ENCODE measurements at regions not wholly inside any gene's neighbourhood (a gene's known extent, or its start where the extent isn't known, plus 50 kb on each side); places are given as distances from the start of the nearest gene placed in this dataset.
"Not testable (repeated sequence)": the region's sequence is repeated elsewhere in the genome, so short reads cannot be mapped to it uniquely, and the experiment has no call there.

- POLR2A ChIA-PET; H3K4me3 Mint-ChIP-seq; intact Hi-C loops (cut with DNase I, micrococcal nuclease); H3K4me1 Mint-ChIP-seq; CTCF ChIA-PET; H3K36me3 Mint-ChIP-seq (ENCODE audit: low read depth); DNase-seq; H3K9me3 Mint-ChIP-seq (ENCODE audit: low read depth); H3K27ac Mint-ChIP-seq; ATAC-seq: not testable (repeated sequence)
- peaks cover 34% of the 10 kb centered on the region for H3K27me3 Mint-ChIP-seq
Measured at GRCh38 chr6:159392695-159393094, 223.5 kb downstream of the FNDC1 start.

GRCh38 chr6:159390381-159390780 lies 221.2 kb downstream of the FNDC1 start:
- CTCF ChIA-PET, result interaction anchor here (1.0 kb wide), 1 partner anchor 139 kb away, joined by 5 read pairs; no protein-coding TSS in a partner anchor
- no peaks in the 10 kb centered on the region for H3K36me3 Mint-ChIP-seq (ENCODE audit: low read depth)

GRCh38 chr6:159389695-159390094 lies 220.5 kb downstream of the FNDC1 start:
- ChIA-PET POLR2A (no interaction called here), CTCF (interaction anchor here (1.0 kb wide), 1 partner anchor 139 kb away, joined by 5 read pairs; no protein-coding TSS in a partner anchor)
- no peak for DNase-seq
- Mint-ChIP-seq H3K4me1 (peaks cover 3% of the 10 kb centered on the region), H3K4me3 (no peak overlapping the region), H3K27me3 (peaks cover 34% of the 10 kb centered on the region), H3K36me3 (ENCODE audit: low read depth) (no peaks in the 10 kb centered on the region), H3K27ac (no peak overlapping the region), H3K9me3 (ENCODE audit: low read depth) (peaks cover 4% of the 10 kb centered on the region)
- ATAC-seq, result no peak
- intact Hi-C loops (cut with DNase I, micrococcal nuclease), result no loop called here

More at GRCh38 chr6:159390381-159390780, 221.2 kb downstream of the FNDC1 start:
- Mint-ChIP-seq H3K4me3 (no peak overlapping the region), H3K27me3 (peaks cover 34% of the 10 kb centered on the region), H3K4me1 (peaks cover 3% of the 10 kb centered on the region), H3K9me3 (ENCODE audit: low read depth) (peaks cover 4% of the 10 kb centered on the region), H3K27ac (no peak overlapping the region)
- ATAC-seq, result no peak
- no peak for DNase-seq
- intact Hi-C loops (cut with DNase I, micrococcal nuclease), result no loop called here
- POLR2A ChIA-PET, result no interaction called here

- H3K36me3 Mint-ChIP-seq (ENCODE audit: low read depth), result no peaks in the 10 kb centered on the region
- peaks cover 10% of the 10 kb centered on the region for H3K27me3 Mint-ChIP-seq
- H3K9me3 Mint-ChIP-seq (ENCODE audit: low read depth), result no peaks in the 10 kb centered on the region
- intact Hi-C loops (cut with DNase I, micrococcal nuclease), result no loop called here
- no peak overlapping the region for H3K4me3 Mint-ChIP-seq
- ChIA-PET POLR2A (no interaction called here), CTCF (no interaction called here)
- no peak overlapping the region for H3K27ac Mint-ChIP-seq
- H3K4me1 Mint-ChIP-seq, result no peaks in the 10 kb centered on the region
- DNase-seq (no peak), ATAC-seq (no peak)
Measured at GRCh38 chr6:159380114-159380513, 210.9 kb downstream of the FNDC1 start.

GRCh38 chr6:159378411-159379328 lies 209.5 kb downstream of the FNDC1 start:
- no peak for DNase-seq
- no peaks in the 10 kb centered on the region for H3K36me3 Mint-ChIP-seq (ENCODE audit: low read depth)

GRCh38 chr6:159376516-159377158 lies 207.4 kb downstream of the FNDC1 start:
- intact Hi-C loops (cut with DNase I, micrococcal nuclease), result no loop called here
- Mint-ChIP-seq H3K4me1 (no peaks in the 10 kb centered on the region), H3K36me3 (ENCODE audit: low read depth) (no peaks in the 10 kb centered on the region), H3K9me3 (ENCODE audit: low read depth) (no peaks in the 10 kb centered on the region), H3K27me3 (peaks cover 3% of the 10 kb centered on the region), H3K27ac (no peak overlapping the region), H3K4me3 (no peak overlapping the region)
- DNase-seq (no peak), ATAC-seq (no peak)
- CTCF ChIA-PET, result no interaction called here
- POLR2A ChIA-PET, result no interaction called here

More at GRCh38 chr6:159378411-159379328, 209.5 kb downstream of the FNDC1 start:
- Mint-ChIP-seq H3K9me3 (ENCODE audit: low read depth) (no peaks in the 10 kb centered on the region), H3K27ac (no peak overlapping the region), H3K4me3 (no peak overlapping the region), H3K27me3 (peaks cover 5% of the 10 kb centered on the region), H3K4me1 (no peaks in the 10 kb centered on the region)
- no peak for ATAC-seq
- ChIA-PET CTCF (interaction anchor here (0.7 kb wide), 1 partner anchor 12 kb away, joined by 3 read pairs; no protein-coding TSS in a partner anchor), POLR2A (no interaction called here)
- intact Hi-C loops (cut with DNase I, micrococcal nuclease), result no loop called here

- Mint-ChIP-seq H3K4me3 (no peak overlapping the region), H3K27ac (no peak overlapping the region), H3K36me3 (ENCODE audit: low read depth) (no peaks in the 10 kb centered on the region), H3K9me3 (ENCODE audit: low read depth) (no peaks in the 10 kb centered on the region), H3K4me1 (no peaks in the 10 kb centered on the region), H3K27me3 (peaks cover 3% of the 10 kb centered on the region)
- ChIA-PET POLR2A (no interaction called here), CTCF (no interaction called here)
- ATAC-seq (no peak), DNase-seq (no peak)
- intact Hi-C loops (cut with DNase I, micrococcal nuclease), result no loop called here
Measured at GRCh38 chr6:159375014-159375413, 205.8 kb downstream of the FNDC1 start.

GRCh38 chr6:159373670-159374069 lies 204.5 kb downstream of the FNDC1 start:
- H3K27ac Mint-ChIP-seq, result no peak overlapping the region
- H3K4me3 Mint-ChIP-seq, result no peak overlapping the region
- no peaks in the 10 kb centered on the region for H3K4me1 Mint-ChIP-seq
- ATAC-seq (no peak), DNase-seq (no peak)
- peaks cover 3% of the 10 kb centered on the region for H3K27me3 Mint-ChIP-seq
- no peaks in the 10 kb centered on the region for H3K9me3 Mint-ChIP-seq (ENCODE audit: low read depth)
- intact Hi-C loops (cut with DNase I, micrococcal nuclease), result no loop called here
- ChIA-PET CTCF (no interaction called here), POLR2A (no interaction called here)
- no peaks in the 10 kb centered on the region for H3K36me3 Mint-ChIP-seq (ENCODE audit: low read depth)

GRCh38 chr6:159372333-159372732 lies 203.1 kb downstream of the FNDC1 start:
- ATAC-seq (no peak), DNase-seq (no peak)
- CTCF ChIA-PET, result no interaction called here
- Mint-ChIP-seq H3K27me3 (peaks cover 3% of the 10 kb centered on the region), H3K36me3 (ENCODE audit: low read depth) (no peaks in the 10 kb centered on the region), H3K4me3 (no peak overlapping the region), H3K4me1 (no peaks in the 10 kb centered on the region), H3K9me3 (ENCODE audit: low read depth) (no peaks in the 10 kb centered on the region), H3K27ac (no peak overlapping the region)
- POLR2A ChIA-PET, result no interaction called here
- intact Hi-C loops (cut with DNase I, micrococcal nuclease), result no loop called here

- Mint-ChIP-seq H3K27ac (no peak overlapping the region), H3K36me3 (ENCODE audit: low read depth) (no peaks in the 10 kb centered on the region), H3K4me1 (no peaks in the 10 kb centered on the region), H3K4me3 (no peak overlapping the region), H3K27me3 (peaks cover 15% of the 10 kb centered on the region), H3K9me3 (ENCODE audit: low read depth) (no peaks in the 10 kb centered on the region)
- ATAC-seq (no peak), DNase-seq (no peak)
- POLR2A ChIA-PET, result no interaction called here
- CTCF ChIA-PET, result no interaction called here
- intact Hi-C loops (cut with DNase I, micrococcal nuclease), result no loop called here
Measured at GRCh38 chr6:159360306-159360705, 191.1 kb downstream of the FNDC1 start.

GRCh38 chr6:159359581-159360297 lies 190.5 kb downstream of the FNDC1 start:
- Mint-ChIP-seq H3K4me3 (no peak overlapping the region), H3K4me1 (no peaks in the 10 kb centered on the region), H3K9me3 (ENCODE audit: low read depth) (no peaks in the 10 kb centered on the region), H3K27ac (no peak overlapping the region), H3K27me3 (peaks cover 15% of the 10 kb centered on the region), H3K36me3 (ENCODE audit: low read depth) (no peaks in the 10 kb centered on the region)
- DNase-seq (no peak), ATAC-seq (no peak)
- CTCF ChIA-PET, result no interaction called here
- intact Hi-C loops (cut with DNase I, micrococcal nuclease), result no loop called here
- POLR2A ChIA-PET, result no interaction called here
